ENCODE measurements at regions not wholly inside any gene's neighbourhood (a gene's known extent, or its start where the extent isn't known, plus 50 kb on each side); places are given as distances from the start of the nearest gene placed in this dataset.

- Histone ChIP-seq H3K27ac (ENCODE audit: poor library complexity, severe bottlenecking) (no peak overlapping the region), H3K27me3 (ENCODE audit: insufficient read depth, poor library complexity, severe bottlenecking) (peaks cover 5% of the 10 kb centered on the region), H3K4me3 (ENCODE audit: severe bottlenecking) (no peak overlapping the region), H3K4me1 (ENCODE audit: insufficient read depth, poor library complexity, severe bottlenecking) (no peaks in the 10 kb centered on the region), H3K9me3 (ENCODE audit: severe bottlenecking) (peaks cover 4% of the 10 kb centered on the region), H3K36me3 (ENCODE audit: low read depth) (no peaks in the 10 kb centered on the region)
- ATAC-seq (ENCODE audit: low read depth) (no peak), DNase-seq (ENCODE audit: low spot score) (no peak)
- TF ChIP-seq CTCF (IDR thresholded peaks at IDR 0.05; ENCODE audit: poor library complexity, severe bottlenecking): no peak
These were observed 604.8 kb upstream of the SEL1L start for GRCh38 chr14:82138431-82138830.

DNA sequence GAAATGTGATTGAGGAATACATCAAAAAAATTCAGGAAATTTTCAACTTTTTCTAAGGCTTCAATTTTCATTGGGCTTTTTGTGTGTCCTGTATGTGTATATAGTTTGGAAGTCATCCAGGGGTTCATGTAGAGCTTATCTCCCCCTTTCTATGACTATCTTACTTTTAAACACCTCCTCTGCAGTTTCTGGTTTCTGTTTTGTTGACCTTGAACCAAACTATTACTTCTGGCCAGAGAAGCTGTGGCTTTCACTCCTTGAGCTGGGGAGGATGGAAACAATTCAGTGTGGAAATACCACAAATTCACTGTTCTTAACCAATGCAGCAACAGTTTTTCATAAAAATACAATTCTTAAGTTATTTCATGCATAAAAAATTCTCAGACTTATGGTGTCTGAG lies 613.2 kb upstream of the SEL1L start:
- ATAC-seq (ENCODE audit: low read depth): no peak
- no peaks in the 10 kb centered on the region for H3K4me1 ChIP-seq (ENCODE audit: insufficient read depth, poor library complexity, severe bottlenecking)
- no peaks in the 10 kb centered on the region for H3K36me3 ChIP-seq (ENCODE audit: low read depth)

GRCh38 chr14:82153689-82154088 lies 620.0 kb upstream of the SEL1L start:
- H3K9me3 ChIP-seq (ENCODE audit: severe bottlenecking): no peaks in the 10 kb centered on the region
- no peak overlapping the region for H3K27ac ChIP-seq (ENCODE audit: poor library complexity, severe bottlenecking)
- no peaks in the 10 kb centered on the region for H3K27me3 ChIP-seq (ENCODE audit: insufficient read depth, poor library complexity, severe bottlenecking)
- ATAC-seq (ENCODE audit: low read depth): no peak
- DNase-seq (ENCODE audit: low spot score): no peak
- H3K4me1 ChIP-seq (ENCODE audit: insufficient read depth, poor library complexity, severe bottlenecking): no peaks in the 10 kb centered on the region
- no peak overlapping the region for H3K4me3 ChIP-seq (ENCODE audit: severe bottlenecking)
- no peak for TF ChIP-seq CTCF (IDR thresholded peaks at IDR 0.05; ENCODE audit: poor library complexity, severe bottlenecking)
- H3K36me3 ChIP-seq (ENCODE audit: low read depth): no peaks in the 10 kb centered on the region

More for the DNA sequence above, 613.2 kb upstream of the SEL1L start:
- no peak for TF ChIP-seq CTCF (IDR thresholded peaks at IDR 0.05; ENCODE audit: poor library complexity, severe bottlenecking)
- no peak for DNase-seq (ENCODE audit: low spot score)
- Histone ChIP-seq H3K4me3 (ENCODE audit: severe bottlenecking) (no peak overlapping the region), H3K9me3 (ENCODE audit: severe bottlenecking) (no peaks in the 10 kb centered on the region), H3K27me3 (ENCODE audit: insufficient read depth, poor library complexity, severe bottlenecking) (no peaks in the 10 kb centered on the region), H3K27ac (ENCODE audit: poor library complexity, severe bottlenecking) (no peak overlapping the region)

DNA sequence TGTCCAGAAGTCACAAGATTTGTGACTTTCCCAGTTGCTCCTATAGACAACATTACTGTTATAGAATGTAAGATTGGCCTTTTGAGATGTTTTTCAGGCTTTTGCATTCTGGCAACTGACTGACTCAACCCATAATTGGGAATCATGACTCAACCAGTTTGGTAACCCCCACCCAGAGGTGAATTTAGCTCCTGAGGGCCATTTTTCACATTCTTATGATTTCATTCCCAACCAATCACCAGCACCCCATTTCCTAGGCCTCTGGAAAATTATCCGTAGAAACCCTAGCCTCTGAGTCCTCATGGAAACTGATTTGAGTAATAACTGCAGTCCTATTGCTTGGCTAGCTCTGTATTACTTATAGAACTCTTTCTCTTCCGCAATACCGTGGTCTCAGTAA lies 626.0 kb upstream of the SEL1L start:
- Histone ChIP-seq H3K4me3 (ENCODE audit: severe bottlenecking) (no peak overlapping the region), H3K4me1 (ENCODE audit: insufficient read depth, poor library complexity, severe bottlenecking) (no peaks in the 10 kb centered on the region), H3K36me3 (ENCODE audit: low read depth) (no peaks in the 10 kb centered on the region), H3K27me3 (ENCODE audit: insufficient read depth, poor library complexity, severe bottlenecking) (no peaks in the 10 kb centered on the region), H3K9me3 (ENCODE audit: severe bottlenecking) (no peaks in the 10 kb centered on the region), H3K27ac (ENCODE audit: poor library complexity, severe bottlenecking) (no peak overlapping the region)
- DNase-seq (ENCODE audit: low spot score): no peak
- peak; percentile 31; the same call in 2 of the 3 replicates for ATAC-seq (ENCODE audit: low read depth)
- no peak for TF ChIP-seq CTCF (IDR thresholded peaks at IDR 0.05; ENCODE audit: poor library complexity, severe bottlenecking)

DNA sequence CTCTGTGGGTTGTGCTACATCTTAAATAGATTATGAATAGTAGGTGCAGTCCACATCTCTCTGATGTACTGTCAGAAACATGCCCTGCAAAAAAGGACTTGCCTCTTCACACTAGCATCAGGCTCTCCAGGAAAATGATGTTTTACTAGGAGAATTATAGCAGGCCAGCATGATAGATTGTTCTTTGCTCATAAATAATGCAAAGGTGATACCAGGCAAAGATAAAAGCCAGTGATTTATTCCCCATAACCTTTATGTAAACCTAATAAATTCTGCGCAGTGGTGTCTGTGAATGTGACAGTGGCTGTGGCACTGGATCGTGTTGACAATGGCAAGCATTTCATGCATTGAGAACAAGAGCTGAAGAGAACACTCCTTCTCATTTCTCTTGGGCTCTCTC lies 646.5 kb upstream of the SEL1L start:
- no peak for DNase-seq (ENCODE audit: low spot score)
- Histone ChIP-seq H3K4me1 (ENCODE audit: insufficient read depth, poor library complexity, severe bottlenecking) (no peaks in the 10 kb centered on the region), H3K27ac (ENCODE audit: poor library complexity, severe bottlenecking) (no peak overlapping the region), H3K27me3 (ENCODE audit: insufficient read depth, poor library complexity, severe bottlenecking) (no peaks in the 10 kb centered on the region), H3K36me3 (ENCODE audit: low read depth) (no peaks in the 10 kb centered on the region), H3K9me3 (ENCODE audit: severe bottlenecking) (no peaks in the 10 kb centered on the region), H3K4me3 (ENCODE audit: severe bottlenecking) (no peak overlapping the region)
- no peak for TF ChIP-seq CTCF (IDR thresholded peaks at IDR 0.05; ENCODE audit: poor library complexity, severe bottlenecking)
- ATAC-seq (ENCODE audit: low read depth): no peak

All from RWPE2 (cell line).